GM23338 (cell line): ENCODE measurements at regions not wholly inside any gene's neighbourhood (a gene's known extent, or its start where the extent isn't known, plus 50 kb on each side); places are given as distances from the start of the nearest gene placed in this dataset.

Experiments
- ATAC-seq: fragments of 200-7000 bp; cut with Tn5 transposase; 3 replicates; pipeline ENCODE4 v1.9.1; 2020
- DNase-seq: peaks from one replicate; pipeline ENCODE4 v3.0.0-alpha.2; 2015; ENCODE audit warnings: low spot score
- H2AFZ ChIP-seq: fragments of 200-600 bp; sonication (generic); 2 replicates; pipeline ENCODE4 v1.8.0; 2016; ENCODE audit warnings: antibody characterized with exemption, mild to moderate bottlenecking, moderate library complexity
- H3F3A ChIP-seq: fragments of 200-600 bp; sonication (generic); replicated peaks from 2 replicates; pipeline ENCODE4 v1.8.0; 2017; ENCODE audit warnings: antibody characterized with exemption, mixed run types, low read depth
- H3K27ac ChIP-seq: fragments of 200-600 bp; sonication (generic); 2 replicates; pipeline ENCODE4 v1.6.1; 2016; ENCODE audit warnings: low read depth
- H3K27me3 ChIP-seq: fragments of 200-600 bp; sonication (generic); 2 replicates; pipeline ENCODE4 v1.8.0; 2016; ENCODE audit warnings: mild to moderate bottlenecking, mixed run types, moderate library complexity; ENCODE audit not compliant: insufficient read depth
- H3K36me3 ChIP-seq: fragments of 200-600 bp; sonication (generic); 2 replicates; pipeline ENCODE4 v1.8.0; 2016; ENCODE audit warnings: mild to moderate bottlenecking; ENCODE audit not compliant: insufficient read depth
- H3K4me1 ChIP-seq: fragments of 200-600 bp; sonication (generic); 2 replicates; pipeline ENCODE4 v1.8.0; 2016; ENCODE audit warnings: mild to moderate bottlenecking, moderate library complexity; ENCODE audit not compliant: insufficient read depth
- H3K4me2 ChIP-seq: fragments of 200-600 bp; sonication (generic); 2 replicates; pipeline ENCODE4 v1.7.1; 2017; ENCODE audit warnings: mixed run types
- H3K4me3 ChIP-seq: fragments of 200-600 bp; sonication (generic); 2 replicates; pipeline ENCODE4 v1.6.1; 2016; ENCODE audit warnings: mixed run types
- H3K79me2 ChIP-seq: fragments of 200-600 bp; sonication (generic); replicated peaks from 2 replicates; pipeline ENCODE4 v1.8.0; 2017; ENCODE audit warnings: mild to moderate bottlenecking; ENCODE audit not compliant: insufficient read depth
- H3K9me2 ChIP-seq: fragments of 200-600 bp; sonication (generic); 2 replicates; pipeline ENCODE4 v1.8.0; 2017; ENCODE audit not compliant: insufficient read depth
- H4K20me1 ChIP-seq: fragments of 200-600 bp; sonication (generic); replicated peaks from 2 replicates; pipeline ENCODE4 v1.8.0; 2017; ENCODE audit warnings: mild to moderate bottlenecking; ENCODE audit not compliant: insufficient read depth
- H3K27ac Mint-ChIP-seq: 2 replicates; pipeline ENCODE4 v1.8.0; 2020; ENCODE audit warnings: inconsistent platforms, mild to moderate bottlenecking, moderate library complexity, mixed read lengths
- H3K27me3 Mint-ChIP-seq: 3 replicates; pipeline ENCODE4 v1.8.0; 2022; ENCODE audit warnings: low read depth, mild to moderate bottlenecking, moderate library complexity, mixed read lengths, inconsistent platforms; ENCODE audit not compliant: insufficient read depth, poor library complexity
- H3K36me3 Mint-ChIP-seq: 3 replicates; pipeline ENCODE4 v1.8.0; 2021; ENCODE audit warnings: low read depth, mild to moderate bottlenecking, inconsistent platforms, moderate library complexity, mixed read lengths
- H3K4me1 Mint-ChIP-seq: 3 replicates; pipeline ENCODE4 v1.8.0; 2020; ENCODE audit warnings: mild to moderate bottlenecking, inconsistent platforms, mixed read lengths
- H3K4me3 Mint-ChIP-seq: 3 replicates; pipeline ENCODE4 v1.8.0; 2021; ENCODE audit warnings: moderate library complexity, mild to moderate bottlenecking, inconsistent platforms, mixed read lengths
- H3K9me3 Mint-ChIP-seq: 3 replicates; pipeline ENCODE4 v1.8.0; 2020; ENCODE audit warnings: moderate library complexity, mild to moderate bottlenecking, inconsistent platforms, mixed read lengths
- CTCF ChIP-seq, 2 experiments: fragments of 200-600 bp in 1 of 2; sonication (generic) in 1 of 2; conservative IDR thresholded peaks; 2 replicates each; pipeline versions ENCODE4 v1.5.1 to v1.6.1; 2016 to 2017; ENCODE audit warnings: antibody characterized with exemption in 2 of 2, low read depth in 2 of 2, mild to moderate bottlenecking in 2 of 2, moderate library complexity in 1 of 2
- ETS1 ChIP-seq: IDR thresholded peaks from 2 replicates; pipeline ENCODE4 v1.6.1; 2016; ENCODE audit warnings: antibody characterized with exemption
- EZH2 ChIP-seq: fragments of 200-600 bp; sonication (generic); IDR thresholded peaks from one replicate; pipeline ENCODE4 v1.8.0; 2017; ENCODE audit warnings: antibody characterized with exemption, mild to moderate bottlenecking, low read depth; ENCODE audit not compliant: unreplicated experiment
- EZH2phosphoT487 ChIP-seq: fragments of 200-600 bp; sonication (generic); IDR thresholded peaks from one replicate; pipeline ENCODE4 v1.8.1; 2018; ENCODE audit warnings: antibody characterized with exemption; ENCODE audit not compliant: unreplicated experiment
- JUNB ChIP-seq: IDR thresholded peaks from one replicate; pipeline ENCODE4 v1.6.1; 2016; ENCODE audit warnings: antibody characterized with exemption; ENCODE audit not compliant: unreplicated experiment
- REST ChIP-seq: IDR thresholded peaks from one replicate; pipeline ENCODE4 v1.6.1; 2018; ENCODE audit warnings: antibody characterized with exemption; ENCODE audit not compliant: unreplicated experiment

GRCh38 chr7:132002343-132002968 is 446.0 kb upstream of the PODXL start (continued):
- TF ChIP-seq CTCF (conservative IDR thresholded peaks at IDR 0.05; ENCODE audit: low read depth in 2 of 2): no peak

- Histone ChIP-seq H3F3A (no peaks in the 10 kb centered on the region), H3K27ac (no peak overlapping the region), H3K4me2 (no peak overlapping the region), H2AFZ (no peak overlapping the region), H3K9me2 (no peaks in the 10 kb centered on the region; the same call in 1 of the 2 replicates), H3K36me3 (no peaks in the 10 kb centered on the region), H3K4me3 (no peak overlapping the region), H3K4me1 (no peaks in the 10 kb centered on the region), H3K79me2 (no peaks in the 10 kb centered on the region), H3K27me3 (no peaks in the 10 kb centered on the region), H4K20me1 (no peaks in the 10 kb centered on the region)
- Mint-ChIP-seq H3K27me3 (no peaks in the 10 kb centered on the region), H3K4me3 (no peak overlapping the region), H3K9me3 (no peaks in the 10 kb centered on the region), H3K27ac (no peak overlapping the region), H3K4me1 (no peaks in the 10 kb centered on the region), H3K36me3 (no peaks in the 10 kb centered on the region)
- ATAC-seq (no peak), DNase-seq (no peak)
- TF ChIP-seq JUNB (no peak), EZH2 (no peak), CTCF (conservative IDR thresholded peaks at IDR 0.05; ENCODE audit: low read depth in 2 of 2) (no peak), REST (no peak), EZH2phosphoT487 (no peak), ETS1 (no peak)
Measured at GRCh38 chr7:132001146-132001545, 444.7 kb upstream of the PODXL start.
